Loucy (cell line): ENCODE measurements at regions not wholly inside any gene's neighbourhood (a gene's known extent, or its start where the extent isn't known, plus 50 kb on each side); places are given as distances from the start of the nearest gene placed in this dataset.

Experiments
- H2AFZ ChIP-seq: fragments of 200-600 bp; sonication (generic); 2 replicates; pipeline ENCODE4 v1.6.0; 2016; ENCODE audit warnings: antibody characterized with exemption, mild to moderate bottlenecking, low read length, moderate library complexity
- H3F3A ChIP-seq: fragments of 200-600 bp; 2 replicates; pipeline ENCODE4 v1.6.0; 2016; ENCODE audit warnings: antibody characterized with exemption, low read depth, mild to moderate bottlenecking
- H3K27me3 ChIP-seq: fragments of 200-600 bp; sonication (generic); 2 replicates; pipeline ENCODE4 v1.6.1; 2014; ENCODE audit warnings: low read length, mild to moderate bottlenecking; ENCODE audit not compliant: insufficient read depth, poor library complexity, severe bottlenecking
- H3K36me3 ChIP-seq: fragments of 200-600 bp; sonication (generic); 2 replicates; pipeline ENCODE4 v1.6.1; 2016; ENCODE audit warnings: low read length; ENCODE audit not compliant: insufficient read depth
- H3K4me1 ChIP-seq: fragments of 200-600 bp; sonication (generic); 2 replicates; pipeline ENCODE4 v1.5.1; 2014; ENCODE audit warnings: low read length, mild to moderate bottlenecking; ENCODE audit not compliant: insufficient read depth, poor library complexity, severe bottlenecking
- H3K4me2 ChIP-seq: fragments of 200-600 bp; sonication (generic); 2 replicates; pipeline ENCODE4 v1.6.0; 2014; ENCODE audit warnings: antibody characterized with exemption, low read length, low read depth, mild to moderate bottlenecking; ENCODE audit not compliant: poor library complexity, severe bottlenecking
- H3K4me3 ChIP-seq: fragments of 200-600 bp; sonication (generic); 2 replicates; pipeline ENCODE4 v1.5.1; 2014; ENCODE audit warnings: low read length, mild to moderate bottlenecking, mixed read lengths; ENCODE audit not compliant: poor library complexity, severe bottlenecking
- H3K79me2 ChIP-seq: fragments of 200-600 bp; sonication (generic); 2 replicates; pipeline ENCODE4 v1.6.1; 2014; ENCODE audit warnings: low read length; ENCODE audit not compliant: insufficient read depth
- H3K9ac ChIP-seq: fragments of 200-600 bp; sonication (generic); 2 replicates; pipeline ENCODE4 v1.6.0; 2014; ENCODE audit warnings: mild to moderate bottlenecking, low read depth, low read length, moderate library complexity; ENCODE audit not compliant: poor library complexity, severe bottlenecking
- H3K9me2 ChIP-seq: fragments of 200-600 bp; sonication (generic); replicated peaks from 2 replicates; pipeline ENCODE4 v1.6.1; 2016; ENCODE audit warnings: low read depth, low read length, mixed read lengths
- H3K9me3 ChIP-seq: fragments of 200-600 bp; sonication (generic); 2 replicates; pipeline ENCODE4 v1.6.1; 2014; ENCODE audit warnings: mild to moderate bottlenecking, antibody characterized with exemption, low read length, low read depth; ENCODE audit not compliant: insufficient read depth
- H4K20me1 ChIP-seq: fragments of 200-600 bp; sonication (generic); 2 replicates; pipeline ENCODE4 v1.6.0; 2014; ENCODE audit warnings: antibody characterized with exemption, low read length, mild to moderate bottlenecking; ENCODE audit not compliant: insufficient read depth, poor library complexity, severe bottlenecking
- EZH2phosphoT487 ChIP-seq: fragments of 200-600 bp; IDR thresholded peaks from 2 replicates; pipeline ENCODE4 v1.6.1; 2018; ENCODE audit warnings: antibody characterized with exemption, mild to moderate bottlenecking, moderate library complexity, borderline replicate concordance
- TF ChIP-seq, protein P1 (sequence below): fragments of 200-600 bp; sonication (generic); conservative IDR thresholded peaks from 2 replicates; pipeline ENCODE4 v1.5.1; 2014; ENCODE audit warnings: mild to moderate bottlenecking, antibody characterized with exemption, low read length

DNA sequence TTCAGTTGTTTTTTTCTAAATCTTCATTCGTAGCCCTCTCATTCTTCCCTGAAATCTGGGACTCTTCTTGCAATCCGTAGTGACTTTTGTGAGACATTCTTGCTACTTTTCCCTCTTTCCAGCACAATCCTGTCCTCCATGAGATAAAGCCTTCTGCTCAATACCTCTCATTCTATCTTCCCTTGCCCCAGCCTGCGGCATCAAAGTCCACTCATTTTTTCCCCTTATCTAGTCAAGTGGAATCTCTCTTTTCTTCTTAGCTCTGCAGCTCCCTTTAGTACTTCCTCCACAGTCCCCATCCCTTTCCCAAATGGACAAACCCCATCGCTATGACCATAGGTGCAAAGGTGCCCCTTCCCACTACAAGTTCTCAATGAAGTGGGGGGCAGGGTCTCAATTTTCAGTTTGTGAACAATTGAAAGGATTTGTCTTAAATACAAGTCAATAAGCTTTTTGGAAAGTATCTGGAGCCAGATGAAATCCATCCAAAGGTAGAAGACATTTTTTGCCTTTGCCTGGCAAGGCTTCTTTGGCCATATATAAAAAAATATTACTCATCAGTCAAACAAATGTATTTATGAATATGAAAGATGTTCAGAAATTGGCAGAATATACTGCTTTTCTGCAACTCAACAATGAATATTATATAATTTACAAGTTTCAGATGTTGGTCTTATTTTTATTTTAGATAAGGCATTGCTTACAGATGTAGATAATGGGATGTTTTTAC lies 179.4 kb downstream of the SNAPC1 start:
- Histone ChIP-seq H3K4me1 (no peaks in the 10 kb centered on the region), H3K9me2 (no peaks in the 10 kb centered on the region), H3K36me3 (no peaks in the 10 kb centered on the region), H3K27me3 (no peaks in the 10 kb centered on the region), H3K79me2 (no peaks in the 10 kb centered on the region), H3K9me3 (no peaks in the 10 kb centered on the region), H3K4me3 (no peak overlapping the region), H3F3A (no peaks in the 10 kb centered on the region), H3K9ac (no peak overlapping the region), H2AFZ (no peak overlapping the region), H4K20me1 (no peaks in the 10 kb centered on the region), H3K4me2 (no peak overlapping the region)
- no peak for TF ChIP-seq EZH2phosphoT487
- TF ChIP-seq, protein P1, sequence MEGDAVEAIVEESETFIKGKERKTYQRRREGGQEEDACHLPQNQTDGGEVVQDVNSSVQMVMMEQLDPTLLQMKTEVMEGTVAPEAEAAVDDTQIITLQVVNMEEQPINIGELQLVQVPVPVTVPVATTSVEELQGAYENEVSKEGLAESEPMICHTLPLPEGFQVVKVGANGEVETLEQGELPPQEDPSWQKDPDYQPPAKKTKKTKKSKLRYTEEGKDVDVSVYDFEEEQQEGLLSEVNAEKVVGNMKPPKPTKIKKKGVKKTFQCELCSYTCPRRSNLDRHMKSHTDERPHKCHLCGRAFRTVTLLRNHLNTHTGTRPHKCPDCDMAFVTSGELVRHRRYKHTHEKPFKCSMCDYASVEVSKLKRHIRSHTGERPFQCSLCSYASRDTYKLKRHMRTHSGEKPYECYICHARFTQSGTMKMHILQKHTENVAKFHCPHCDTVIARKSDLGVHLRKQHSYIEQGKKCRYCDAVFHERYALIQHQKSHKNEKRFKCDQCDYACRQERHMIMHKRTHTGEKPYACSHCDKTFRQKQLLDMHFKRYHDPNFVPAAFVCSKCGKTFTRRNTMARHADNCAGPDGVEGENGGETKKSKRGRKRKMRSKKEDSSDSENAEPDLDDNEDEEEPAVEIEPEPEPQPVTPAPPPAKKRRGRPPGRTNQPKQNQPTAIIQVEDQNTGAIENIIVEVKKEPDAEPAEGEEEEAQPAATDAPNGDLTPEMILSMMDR = no peak

DNA sequence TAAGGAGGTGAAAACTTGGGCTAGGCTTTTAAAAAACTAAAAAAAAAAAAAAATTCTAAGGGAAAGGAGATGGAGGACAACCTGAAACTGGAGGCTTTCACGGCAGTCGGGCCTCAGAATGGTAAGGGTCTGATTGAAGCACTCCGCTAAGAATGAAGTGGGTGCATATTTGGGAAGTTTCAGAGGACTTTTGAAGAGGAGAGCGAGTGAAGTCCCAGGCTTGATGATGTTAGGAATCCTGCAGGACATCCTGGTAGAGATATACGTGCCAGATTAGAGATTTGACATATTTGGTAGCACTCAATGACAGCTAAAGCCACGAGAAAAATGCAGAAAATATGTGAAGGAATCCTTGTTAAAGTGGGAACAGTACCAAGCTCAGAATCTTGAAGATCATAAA lies 186.2 kb downstream of the SNAPC1 start:
- H3K9me3 ChIP-seq = no peaks in the 10 kb centered on the region
- H3K36me3 ChIP-seq = no peaks in the 10 kb centered on the region
- no peaks in the 10 kb centered on the region for H3K79me2 ChIP-seq
- no peak overlapping the region for H3K4me3 ChIP-seq
- H3F3A ChIP-seq = no peaks in the 10 kb centered on the region
- TF ChIP-seq EZH2phosphoT487 = no peak
- no peaks in the 10 kb centered on the region for H3K9me2 ChIP-seq
- no peaks in the 10 kb centered on the region for H3K4me1 ChIP-seq
- no peak overlapping the region for H3K4me2 ChIP-seq
- no peak overlapping the region for H2AFZ ChIP-seq
- H3K9ac ChIP-seq = no peak overlapping the region
- no peaks in the 10 kb centered on the region for H3K27me3 ChIP-seq
- no peaks in the 10 kb centered on the region for H4K20me1 ChIP-seq

DNA sequence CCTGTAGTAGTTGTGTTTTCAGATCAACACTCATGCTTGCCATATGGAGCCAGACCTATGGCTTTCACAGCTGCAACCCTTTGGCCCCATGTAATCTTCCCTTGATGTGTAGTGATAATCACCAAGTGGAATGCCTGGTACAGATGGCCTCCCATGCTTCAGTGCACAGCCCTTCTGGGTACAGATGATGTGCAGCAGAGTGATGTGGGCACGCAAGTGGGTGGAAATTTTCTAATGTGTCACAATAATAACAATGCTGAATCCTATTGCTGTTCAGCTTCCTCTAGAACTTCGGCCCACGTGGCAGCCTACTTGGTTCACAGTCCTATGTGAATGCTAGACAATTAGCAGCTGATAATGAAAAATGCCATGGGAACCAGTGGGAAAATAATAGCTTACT lies 188.1 kb downstream of the SNAPC1 start:
- H3K4me3 ChIP-seq = no peak overlapping the region
- no peaks in the 10 kb centered on the region for H3K9me3 ChIP-seq
- H3K4me1 ChIP-seq = no peaks in the 10 kb centered on the region
- TF ChIP-seq EZH2phosphoT487 = no peak
- TF ChIP-seq, protein P1 = no peak
- no peak overlapping the region for H3K9ac ChIP-seq
- no peaks in the 10 kb centered on the region for H3K27me3 ChIP-seq
- H2AFZ ChIP-seq = no peak overlapping the region
- no peaks in the 10 kb centered on the region for H3K79me2 ChIP-seq
- no peaks in the 10 kb centered on the region for H3F3A ChIP-seq
- H3K36me3 ChIP-seq = no peaks in the 10 kb centered on the region
- no peaks in the 10 kb centered on the region for H4K20me1 ChIP-seq
- no peaks in the 10 kb centered on the region for H3K9me2 ChIP-seq
- H3K4me2 ChIP-seq = no peak overlapping the region

DNA sequence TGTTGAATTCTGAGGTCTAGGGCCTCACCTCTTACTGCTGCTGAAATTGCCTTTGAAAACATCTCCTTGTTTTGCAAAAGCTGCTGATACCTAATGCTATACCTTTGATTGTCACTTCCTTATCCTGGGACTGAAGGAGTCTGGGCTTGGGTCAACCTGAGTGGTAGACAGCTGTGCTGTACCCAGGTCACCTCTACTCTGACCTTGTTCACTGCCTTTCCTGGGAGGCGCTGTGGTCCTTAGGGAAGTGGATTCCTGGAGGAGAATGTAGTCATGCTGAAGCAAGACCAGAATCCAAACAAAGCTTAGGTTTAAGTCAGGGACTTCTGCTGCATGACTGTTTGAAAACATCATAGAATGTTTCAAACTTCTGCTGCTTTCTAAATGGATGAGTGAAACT lies 191.4 kb downstream of the SNAPC1 start:
- Histone ChIP-seq H3K79me2 (no peaks in the 10 kb centered on the region), H3K9me3 (no peaks in the 10 kb centered on the region), H2AFZ (no peak overlapping the region), H3F3A (no peaks in the 10 kb centered on the region), H3K4me2 (no peak overlapping the region), H3K9me2 (no peaks in the 10 kb centered on the region), H4K20me1 (no peaks in the 10 kb centered on the region), H3K4me1 (no peaks in the 10 kb centered on the region), H3K4me3 (no peak overlapping the region), H3K36me3 (no peaks in the 10 kb centered on the region), H3K9ac (no peak overlapping the region), H3K27me3 (no peaks in the 10 kb centered on the region)
- TF ChIP-seq, protein P1 = no peak
- no peak for TF ChIP-seq EZH2phosphoT487
